Fibroblast of peridontal ligament (primary cell): ENCODE measurements at regions not wholly inside any gene's neighbourhood (a gene's known extent, or its start where the extent isn't known, plus 50 kb on each side); places are given as distances from the start of the nearest gene placed in this dataset.

Experiments used
- DNase-seq: peaks from one replicate; pipeline ENCODE4 v3.0.0-alpha.2; 2010; ENCODE audit errors: extremely low read depth

GRCh38 chr4:81776794-81777193, 305.1 kb upstream of the RASGEF1B start:
- no peak for DNase-seq

GRCh38 chr4:81773557-81773956, 301.9 kb upstream of the RASGEF1B start:
- no peak for DNase-seq

GRCh38 chr4:81771721-81772120, 300.0 kb upstream of the RASGEF1B start:
- no peak for DNase-seq

GRCh38 chr4:81769244-81769643, 297.5 kb upstream of the RASGEF1B start:
- no peak for DNase-seq

GRCh38 chr4:81758574-81759264, 287.0 kb upstream of the RASGEF1B start:
- DNase-seq, result no peak

GRCh38 chr4:81757691-81758090, 286.0 kb upstream of the RASGEF1B start:
- DNase-seq, result no peak

- DNase-seq, result no peak
Observed at GRCh38 chr4:81756973-81757372, 285.3 kb upstream of the RASGEF1B start.

GRCh38 chr4:81756042-81756441, 284.3 kb upstream of the RASGEF1B start:
- DNase-seq, result no peak

- DNase-seq, result no peak
Observed at GRCh38 chr4:81754169-81754568, 282.5 kb upstream of the RASGEF1B start.

GRCh38 chr4:81751531-81752289, 280.0 kb upstream of the RASGEF1B start:
- DNase-seq, result no peak

- no peak for DNase-seq
Observed at GRCh38 chr4:81747242-81747930, 275.7 kb upstream of the RASGEF1B start.

GRCh38 chr4:81746773-81747172, 275.1 kb upstream of the RASGEF1B start:
- no peak for DNase-seq

- no peak for DNase-seq
Observed at GRCh38 chr4:81746071-81746470, 274.4 kb upstream of the RASGEF1B start.

- DNase-seq, result no peak
Observed at GRCh38 chr4:81745050-81745449, 273.3 kb upstream of the RASGEF1B start.

- no peak for DNase-seq
Observed at GRCh38 chr4:81743731-81744435, 272.2 kb upstream of the RASGEF1B start.

- no peak for DNase-seq
Observed at GRCh38 chr4:81740487-81740886, 268.8 kb upstream of the RASGEF1B start.

GRCh38 chr4:81738891-81739290, 267.2 kb upstream of the RASGEF1B start:
- no peak for DNase-seq

- DNase-seq, result no peak
Observed at GRCh38 chr4:81737865-81738559, 266.3 kb upstream of the RASGEF1B start.

- no peak for DNase-seq
Observed at GRCh38 chr4:81736324-81736723, 264.6 kb upstream of the RASGEF1B start.

- DNase-seq, result no peak
Observed at GRCh38 chr4:81732980-81733379, 261.3 kb upstream of the RASGEF1B start.

GRCh38 chr4:81724925-81725329, 253.2 kb upstream of the RASGEF1B start:
- no peak for DNase-seq
